NCI-H2081 (cell line): ENCODE measurements at regions not wholly inside any gene's neighbourhood (a gene's known extent, or its start where the extent isn't known, plus 50 kb on each side); places are given as distances from the start of the nearest gene placed in this dataset.

Experiments used
- DNase-seq, 2 experiments: peaks; one replicate each; lab custom pipeline; 2025; lab: John Stamatoyannopoulos, UW

GRCh38 chr2:176647325-176648165, 378.3 kb downstream of the MTX2 start:
- DNase-seq: peak in 1 of 2 experiments; percentile 10

GRCh38 chr2:176648700-176649297, 379.6 kb downstream of the MTX2 start:
- no peak for DNase-seq

- peak in 1 of 2 experiments; percentile 16 for DNase-seq
Observed at GRCh38 chr2:176650104-176650837, 381.0 kb downstream of the MTX2 start.

- no peak for DNase-seq
Observed at GRCh38 chr2:176650838-176651555, 381.8 kb downstream of the MTX2 start.

- peak; percentile 71 to 82 for DNase-seq
Observed at GRCh38 chr2:176652300-176653182, 383.3 kb downstream of the MTX2 start.

DNA sequence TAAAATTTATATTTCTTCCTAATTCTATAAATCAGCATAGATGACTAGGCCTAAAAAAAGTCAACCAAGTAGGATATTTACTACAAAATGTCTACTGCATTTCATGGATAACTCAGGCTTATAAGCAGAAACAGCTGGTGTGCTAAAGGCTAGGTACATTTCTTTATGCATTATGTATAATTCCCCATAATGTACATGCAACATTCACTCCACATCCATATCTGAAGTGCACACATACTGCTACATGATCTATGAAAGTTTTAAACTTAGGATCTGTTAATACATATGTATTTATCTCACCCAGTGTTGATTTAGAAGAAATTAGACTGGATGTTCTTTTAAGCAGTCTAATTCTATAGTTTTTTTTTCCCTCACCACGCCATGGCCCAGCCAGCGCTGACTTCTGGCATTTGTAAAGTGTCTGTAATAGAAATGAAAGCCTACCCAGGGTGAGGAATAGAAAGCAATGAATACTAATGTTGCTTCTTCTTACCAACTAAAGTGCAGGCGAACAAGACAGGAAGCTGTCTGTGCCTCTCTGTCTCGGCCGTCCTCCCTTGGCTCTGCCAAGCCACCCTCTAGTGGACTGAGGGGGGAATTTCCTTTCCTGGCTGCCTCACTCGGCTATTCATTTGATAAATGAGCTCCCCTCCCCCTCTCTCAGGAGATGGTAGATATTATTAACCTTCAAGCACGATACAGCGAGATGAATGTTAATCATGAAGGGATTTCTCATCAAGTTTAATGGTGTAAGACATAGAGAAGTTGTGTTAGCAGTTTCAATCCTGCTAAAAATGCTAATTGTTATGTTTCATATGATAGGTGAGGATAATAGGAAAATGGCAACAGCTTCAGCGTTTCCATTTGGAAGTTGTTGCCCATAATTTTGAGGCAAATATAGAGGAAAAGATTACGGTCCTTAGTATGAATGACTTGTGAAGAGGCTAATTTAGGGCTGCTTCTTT, 384.5 kb downstream of the MTX2 start:
- peak; percentile 64 to 86 for DNase-seq

- no peak for DNase-seq
Observed at GRCh38 chr2:176656038-176656775, 387.0 kb downstream of the MTX2 start.

- no peak for DNase-seq
Observed at GRCh38 chr2:176656776-176657140, 387.5 kb downstream of the MTX2 start.

GRCh38 chr2:176657393-176657792, 388.2 kb downstream of the MTX2 start:
- DNase-seq: no peak

DNA sequence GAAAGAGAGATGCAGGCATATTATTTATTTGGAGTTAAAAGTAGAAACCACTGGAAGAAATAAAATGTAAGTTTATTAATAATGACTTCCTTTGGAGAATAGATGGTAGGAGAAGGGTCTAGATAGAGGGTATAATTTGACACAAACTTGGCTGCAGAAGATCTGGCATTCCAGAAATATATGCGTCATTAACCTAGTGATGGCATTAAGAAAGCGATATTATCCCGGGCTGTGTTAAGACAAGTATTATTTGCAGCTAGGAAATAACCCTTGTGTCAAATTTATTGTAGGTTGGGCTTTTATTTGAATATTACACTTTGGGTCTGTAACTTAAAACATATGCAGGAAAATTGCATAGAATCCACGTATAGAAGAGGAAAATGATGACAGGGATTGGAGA, 389.5 kb downstream of the MTX2 start:
- DNase-seq: no peak

- DNase-seq: no peak
Observed at GRCh38 chr2:176662753-176663152, 393.5 kb downstream of the MTX2 start.

DNA sequence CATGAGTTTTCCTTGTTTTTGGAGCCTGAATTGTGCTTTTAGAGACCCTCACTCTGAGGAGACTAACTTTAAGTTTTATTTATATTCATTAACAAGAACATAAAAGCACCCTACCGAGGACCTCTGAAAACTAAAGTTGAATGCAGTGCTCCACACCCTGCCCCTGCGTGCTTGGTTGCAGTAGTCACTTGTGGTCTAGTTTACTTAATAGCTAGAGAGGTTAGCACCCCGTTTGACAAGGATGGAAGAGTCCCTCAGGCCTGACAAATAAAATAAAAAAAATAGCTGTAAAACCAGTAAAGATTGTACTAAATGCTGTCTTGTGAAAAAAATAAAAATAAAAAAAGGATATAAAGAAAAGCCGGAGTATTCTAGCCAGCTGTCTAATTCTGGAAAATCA, 395.2 kb downstream of the MTX2 start:
- DNase-seq: no peak

GRCh38 chr2:176665086-176665485, 395.8 kb downstream of the MTX2 start:
- no peak for DNase-seq

- no peak for DNase-seq
Observed at GRCh38 chr2:176668912-176669311, 399.7 kb downstream of the MTX2 start.

- DNase-seq: no peak
Observed at GRCh38 chr2:176669398-176670174, 400.3 kb downstream of the MTX2 start.

DNA sequence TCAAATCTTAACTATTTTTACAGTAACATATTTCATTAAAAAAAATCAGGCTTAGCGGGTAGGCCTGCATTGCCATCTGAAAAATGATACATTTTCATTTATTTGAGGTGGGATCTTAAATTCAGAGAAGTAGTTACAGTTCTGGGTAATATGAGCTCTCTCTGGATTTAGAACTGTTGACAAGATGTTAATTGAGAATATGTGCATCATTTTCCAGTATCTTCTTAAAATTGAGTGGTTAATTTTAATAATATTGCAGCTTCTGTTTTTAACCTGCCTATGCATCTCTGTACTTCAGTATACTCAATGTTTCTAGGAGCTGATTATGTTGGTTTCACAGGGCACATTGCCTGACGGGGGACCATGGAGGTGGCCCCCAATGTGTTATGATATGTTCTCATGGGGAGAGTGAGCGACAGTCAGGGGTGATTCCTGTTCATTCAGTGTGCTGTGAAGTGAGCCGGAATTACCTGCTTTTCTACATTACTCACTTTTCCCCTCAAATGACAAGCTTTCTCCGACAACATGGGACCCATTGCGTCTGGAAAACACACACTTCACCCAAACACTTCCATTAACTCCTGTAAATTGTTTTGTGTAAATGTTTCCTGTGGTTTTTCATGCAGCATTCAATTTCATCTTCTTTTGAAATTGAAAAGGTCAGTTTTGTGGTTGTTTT, 406.2 kb downstream of the MTX2 start:
- DNase-seq: no peak

- no peak for DNase-seq
Observed at GRCh38 chr2:176677746-176678265, 408.6 kb downstream of the MTX2 start.

- DNase-seq: no peak
Observed at GRCh38 chr2:176678571-176678970, 409.3 kb downstream of the MTX2 start.
